ENCODE measurements at regions not wholly inside any gene's neighbourhood (a gene's known extent, or its start where the extent isn't known, plus 50 kb on each side); places are given as distances from the start of the nearest gene placed in this dataset.
"Not testable (repeated sequence)": the region's sequence is repeated elsewhere in the genome, so short reads cannot be mapped to it uniquely, and the experiment has no call there.

- H3K4ac ChIP-seq (ENCODE audit: low read depth, low read length); BruUV-seq (replicated peaks); H2AK5ac ChIP-seq (ENCODE audit: low read depth, low read length); H3K4me1 ChIP-seq (ENCODE audit: control insufficient read depth, insufficient read depth, low read length); H2BK120ac ChIP-seq (ENCODE audit: low read depth, low read length); H3K36me3 ChIP-seq (ENCODE audit: control insufficient read depth, insufficient read depth, low read length); H3K27me3 ChIP-seq (ENCODE audit: control insufficient read depth, insufficient read depth, low read length); H3K9me3 ChIP-seq (ENCODE audit: control insufficient read depth, insufficient read depth, low read length); H4K5ac ChIP-seq (ENCODE audit: low read depth, low read length); H2BK5ac ChIP-seq (ENCODE audit: low read depth, low read length, poor library complexity, severe bottlenecking); DNase-seq; H4K20me1 ChIP-seq (ENCODE audit: insufficient read depth, low read length); H4K8ac ChIP-seq (ENCODE audit: low read depth in 2 of 2, low read length in 2 of 2); H3K23ac ChIP-seq (ENCODE audit: low read depth, low read length); H2BK20ac ChIP-seq (ENCODE audit: low read depth, low read length); intact Hi-C loops (cut with micrococcal nuclease); H3K79me1 ChIP-seq (ENCODE audit: low read depth in 1 of 2, low read length in 2 of 2); POLR2A ChIA-PET (ENCODE audit: unreplicated experiment); CTCF ChIA-PET; H3K18ac ChIP-seq (ENCODE audit: low read depth, low read length); ATAC-seq (ENCODE audit: low read depth); H3K4me3 ChIP-seq (ENCODE audit: insufficient read depth, low read depth, low read length); H3K4me2 ChIP-seq (ENCODE audit: low read depth, low read length); H3K56ac ChIP-seq (ENCODE audit: extremely low read depth, insufficient read depth, low read length); H4K91ac ChIP-seq (ENCODE audit: insufficient read depth, low read depth, low read length); dilution Hi-C loops (cut with HindIII; ENCODE audit: low sequenced_read_pairs, unreplicated experiment); H2AK9ac ChIP-seq (replicated peaks; ENCODE audit: low read depth, low read length, poor library complexity); in situ Hi-C loops (cut with MboI; ENCODE audit: low sequenced_read_pairs); H2BK15ac ChIP-seq (ENCODE audit: low read depth, low read length); H3K9me1 ChIP-seq (ENCODE audit: insufficient read depth, low read length); H3K9ac ChIP-seq (ENCODE audit: low read depth, low read length); H3K27ac ChIP-seq (ENCODE audit: insufficient read depth, low read length); H2AFZ ChIP-seq (replicated peaks; ENCODE audit: low read length, poor library complexity); H3K14ac ChIP-seq (replicated peaks; ENCODE audit: low read depth, low read length): not testable (repeated sequence)
- 98% methylated on average over 9 of the region's 41 CpGs; no CpG with 5 or more reads in 1 of the 2 experiments for WGBS, 2 experiments (ENCODE audit: extremely low coverage in 2 of 2, insufficient read length in 1 of 2)
These were observed 875.8 kb downstream of the LRFN5 start for GRCh38 chr14:42482345-42482971.

GRCh38 chr14:42481714-42482113, 875.0 kb downstream of the LRFN5 start:
- H3K18ac ChIP-seq (ENCODE audit: low read depth, low read length); H4K8ac ChIP-seq (ENCODE audit: low read depth in 2 of 2, low read length in 2 of 2); H2BK5ac ChIP-seq (ENCODE audit: low read depth, low read length, poor library complexity, severe bottlenecking); POLR2A ChIA-PET (ENCODE audit: unreplicated experiment); H4K20me1 ChIP-seq (ENCODE audit: insufficient read depth, low read length); intact Hi-C loops (cut with micrococcal nuclease); H3K56ac ChIP-seq (ENCODE audit: extremely low read depth, insufficient read depth, low read length); H4K5ac ChIP-seq (ENCODE audit: low read depth, low read length); H3K9ac ChIP-seq (ENCODE audit: low read depth, low read length); H3K36me3 ChIP-seq (ENCODE audit: control insufficient read depth, insufficient read depth, low read length); H3K27me3 ChIP-seq (ENCODE audit: control insufficient read depth, insufficient read depth, low read length); H2BK120ac ChIP-seq (ENCODE audit: low read depth, low read length); H3K4me1 ChIP-seq (ENCODE audit: control insufficient read depth, insufficient read depth, low read length); H3K4me3 ChIP-seq (ENCODE audit: insufficient read depth, low read depth, low read length); H3K79me1 ChIP-seq (ENCODE audit: low read depth in 1 of 2, low read length in 2 of 2); H3K9me3 ChIP-seq (ENCODE audit: control insufficient read depth, insufficient read depth, low read length); CTCF ChIA-PET; in situ Hi-C loops (cut with MboI; ENCODE audit: low sequenced_read_pairs); dilution Hi-C loops (cut with HindIII; ENCODE audit: low sequenced_read_pairs, unreplicated experiment); ATAC-seq (ENCODE audit: low read depth); H3K4me2 ChIP-seq (ENCODE audit: low read depth, low read length); H3K14ac ChIP-seq (replicated peaks; ENCODE audit: low read depth, low read length); H3K4ac ChIP-seq (ENCODE audit: low read depth, low read length); H3K27ac ChIP-seq (ENCODE audit: insufficient read depth, low read length); H2BK15ac ChIP-seq (ENCODE audit: low read depth, low read length); BruUV-seq (replicated peaks); H3K23ac ChIP-seq (ENCODE audit: low read depth, low read length); H4K91ac ChIP-seq (ENCODE audit: insufficient read depth, low read depth, low read length); H3K9me1 ChIP-seq (ENCODE audit: insufficient read depth, low read length); H2AK9ac ChIP-seq (replicated peaks; ENCODE audit: low read depth, low read length, poor library complexity); DNase-seq; H2AK5ac ChIP-seq (ENCODE audit: low read depth, low read length); H2BK20ac ChIP-seq (ENCODE audit: low read depth, low read length); H2AFZ ChIP-seq (replicated peaks; ENCODE audit: low read length, poor library complexity): not testable (repeated sequence)
- no CpG with 5 or more reads among the region's 8 CpGs for WGBS, 2 experiments (ENCODE audit: extremely low coverage in 2 of 2, insufficient read length in 1 of 2)
